K562 (cell line): ENCODE measurements at regions not wholly inside any gene's neighbourhood (a gene's known extent, or its start where the extent isn't known, plus 50 kb on each side); places are given as distances from the start of the nearest gene placed in this dataset.

Source experiments
- CBFB ChIP-seq: sonication (generic); formaldehyde crosslinking; IDR thresholded peaks from 2 replicates; pipeline ENCODE4 v1.4.0; 2020; ENCODE audit warnings: mild to moderate bottlenecking, missing genetic modification reagents
- CHD4 ChIP-seq: fragments of 200-600 bp; sonication (generic); IDR thresholded peaks from 3 replicates; pipeline ENCODE4 v1.6.1; 2012; ENCODE audit warnings: low read depth, mild to moderate bottlenecking, mixed read lengths, low read length, inconsistent platforms; ENCODE audit not compliant: insufficient read depth, insufficient replicate concordance, poor library complexity, severe bottlenecking
- EZH2 ChIP-seq: IDR thresholded peaks from 2 replicates; pipeline ENCODE4 v1.6.1; 2012; ENCODE audit warnings: low read depth, mild to moderate bottlenecking, inconsistent platforms, low read length, borderline replicate concordance
- ILK ChIP-seq: fragments of 450-650 bp; IDR thresholded peaks from 2 replicates; pipeline ENCODE4 v1.6.1; 2016; ENCODE audit warnings: missing genetic modification characterization, low read depth, mild to moderate bottlenecking, missing compliant biosample characterization, moderate library complexity, borderline replicate concordance
- MCM2 ChIP-seq: fragments of 450-650 bp; IDR thresholded peaks from 2 replicates; pipeline ENCODE4 v1.6.1; 2017; ENCODE audit warnings: low read depth, mild to moderate bottlenecking
- ZNF143 ChIP-seq: sonication (generic); formaldehyde crosslinking; IDR thresholded peaks from 2 replicates; pipeline ENCODE4 v1.9.0; 2022; ENCODE audit warnings: mild to moderate bottlenecking, missing genetic modification reagents
- ZNF224 ChIP-seq: sonication (generic); formaldehyde crosslinking; IDR thresholded peaks from 2 replicates; pipeline ENCODE4 v1.8.0; 2022; ENCODE audit warnings: mild to moderate bottlenecking, missing genetic modification reagents
- ZNF347 ChIP-seq: fragments of 450-650 bp; formaldehyde crosslinking; IDR thresholded peaks from 2 replicates; pipeline ENCODE4 v1.4.0; 2020; ENCODE audit warnings: low read depth, mild to moderate bottlenecking, moderate library complexity
- TF ChIP-seq, protein P1 (sequence below): conservative IDR thresholded peaks from 2 replicates; pipeline ENCODE4 v1.6.1; 2011; ENCODE audit warnings: low read depth, mild to moderate bottlenecking, low read length; ENCODE audit not compliant: control insufficient read depth
- TF ChIP-seq, protein P2 (sequence below): fragments of 250-450 bp; sonication (Bioruptor Pico); IDR thresholded peaks from 2 replicates; pipeline ENCODE4 v1.4.0; 2020; ENCODE audit warnings: mild to moderate bottlenecking
- TF ChIP-seq, protein P3 (sequence below): sonication (generic); formaldehyde crosslinking; IDR thresholded peaks from 2 replicates; pipeline ENCODE4 v1.8.0; 2022; ENCODE audit warnings: missing genetic modification reagents, mild to moderate bottlenecking, borderline replicate concordance
- TF ChIP-seq, protein P4 (sequence below), 3 experiments: IDR thresholded peaks in 2 of 3; conservative IDR thresholded peaks in 1 of 3; 2 replicates each; pipeline ENCODE4 v1.5.1; 2011 to 2012; ENCODE audit warnings: low read length in 3 of 3, mild to moderate bottlenecking in 3 of 3, control low read depth in 2 of 3, improper control_type of control experiment in 1 of 3, inconsistent platforms in 1 of 3, low read depth in 1 of 3, mixed read lengths in 1 of 3, moderate library complexity in 1 of 3; ENCODE audit not compliant: insufficient read depth in 2 of 3
- TF ChIP-seq, protein P5 (sequence below): fragments of 450-650 bp; IDR thresholded peaks from 2 replicates; pipeline ENCODE4 v1.6.1; 2016; ENCODE audit warnings: missing biosample characterization, missing genetic modification characterization

DNA sequence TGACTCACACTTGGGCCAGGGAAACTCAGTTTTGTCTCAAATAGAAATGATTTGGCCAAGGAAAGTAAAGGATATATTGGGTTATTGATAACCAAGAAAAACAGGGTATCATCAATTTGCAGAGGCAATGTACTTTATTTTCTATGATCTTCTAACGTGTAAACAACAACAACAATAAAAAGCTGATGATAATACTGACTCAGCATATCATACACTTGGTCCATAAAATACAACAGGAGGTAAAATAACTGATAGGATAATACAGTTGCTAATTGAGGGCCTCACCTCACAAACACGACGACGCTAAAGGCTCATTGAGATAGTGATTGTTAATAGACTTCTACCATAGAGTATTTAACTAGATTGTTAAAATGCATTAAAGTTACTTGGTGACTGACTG lies 774.0 kb upstream of the NOVA1 start:
- no peak for TF ChIP-seq CBFB
- TF ChIP-seq, protein P1, sequence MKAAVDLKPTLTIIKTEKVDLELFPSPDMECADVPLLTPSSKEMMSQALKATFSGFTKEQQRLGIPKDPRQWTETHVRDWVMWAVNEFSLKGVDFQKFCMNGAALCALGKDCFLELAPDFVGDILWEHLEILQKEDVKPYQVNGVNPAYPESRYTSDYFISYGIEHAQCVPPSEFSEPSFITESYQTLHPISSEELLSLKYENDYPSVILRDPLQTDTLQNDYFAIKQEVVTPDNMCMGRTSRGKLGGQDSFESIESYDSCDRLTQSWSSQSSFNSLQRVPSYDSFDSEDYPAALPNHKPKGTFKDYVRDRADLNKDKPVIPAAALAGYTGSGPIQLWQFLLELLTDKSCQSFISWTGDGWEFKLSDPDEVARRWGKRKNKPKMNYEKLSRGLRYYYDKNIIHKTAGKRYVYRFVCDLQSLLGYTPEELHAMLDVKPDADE = no peak
- TF ChIP-seq ZNF143 = no peak
- no peak for TF ChIP-seq EZH2
- TF ChIP-seq, protein P2, sequence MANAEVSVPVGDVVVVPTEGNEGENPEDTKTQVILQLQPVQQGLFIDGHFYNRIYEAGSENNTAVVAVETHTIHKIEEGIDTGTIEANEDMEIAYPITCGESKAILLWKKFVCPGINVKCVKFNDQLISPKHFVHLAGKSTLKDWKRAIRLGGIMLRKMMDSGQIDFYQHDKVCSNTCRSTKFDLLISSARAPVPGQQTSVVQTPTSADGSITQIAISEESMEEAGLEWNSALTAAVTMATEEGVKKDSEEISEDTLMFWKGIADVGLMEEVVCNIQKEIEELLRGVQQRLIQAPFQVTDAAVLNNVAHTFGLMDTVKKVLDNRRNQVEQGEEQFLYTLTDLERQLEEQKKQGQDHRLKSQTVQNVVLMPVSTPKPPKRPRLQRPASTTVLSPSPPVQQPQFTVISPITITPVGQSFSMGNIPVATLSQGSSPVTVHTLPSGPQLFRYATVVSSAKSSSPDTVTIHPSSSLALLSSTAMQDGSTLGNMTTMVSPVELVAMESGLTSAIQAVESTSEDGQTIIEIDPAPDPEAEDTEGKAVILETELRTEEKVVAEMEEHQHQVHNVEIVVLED (CRISPR knock-in tag) = no peak
- TF ChIP-seq, protein P3, sequence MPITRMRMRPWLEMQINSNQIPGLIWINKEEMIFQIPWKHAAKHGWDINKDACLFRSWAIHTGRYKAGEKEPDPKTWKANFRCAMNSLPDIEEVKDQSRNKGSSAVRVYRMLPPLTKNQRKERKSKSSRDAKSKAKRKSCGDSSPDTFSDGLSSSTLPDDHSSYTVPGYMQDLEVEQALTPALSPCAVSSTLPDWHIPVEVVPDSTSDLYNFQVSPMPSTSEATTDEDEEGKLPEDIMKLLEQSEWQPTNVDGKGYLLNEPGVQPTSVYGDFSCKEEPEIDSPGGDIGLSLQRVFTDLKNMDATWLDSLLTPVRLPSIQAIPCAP (CRISPR knock-in tag) = no peak
- TF ChIP-seq, protein P4, sequence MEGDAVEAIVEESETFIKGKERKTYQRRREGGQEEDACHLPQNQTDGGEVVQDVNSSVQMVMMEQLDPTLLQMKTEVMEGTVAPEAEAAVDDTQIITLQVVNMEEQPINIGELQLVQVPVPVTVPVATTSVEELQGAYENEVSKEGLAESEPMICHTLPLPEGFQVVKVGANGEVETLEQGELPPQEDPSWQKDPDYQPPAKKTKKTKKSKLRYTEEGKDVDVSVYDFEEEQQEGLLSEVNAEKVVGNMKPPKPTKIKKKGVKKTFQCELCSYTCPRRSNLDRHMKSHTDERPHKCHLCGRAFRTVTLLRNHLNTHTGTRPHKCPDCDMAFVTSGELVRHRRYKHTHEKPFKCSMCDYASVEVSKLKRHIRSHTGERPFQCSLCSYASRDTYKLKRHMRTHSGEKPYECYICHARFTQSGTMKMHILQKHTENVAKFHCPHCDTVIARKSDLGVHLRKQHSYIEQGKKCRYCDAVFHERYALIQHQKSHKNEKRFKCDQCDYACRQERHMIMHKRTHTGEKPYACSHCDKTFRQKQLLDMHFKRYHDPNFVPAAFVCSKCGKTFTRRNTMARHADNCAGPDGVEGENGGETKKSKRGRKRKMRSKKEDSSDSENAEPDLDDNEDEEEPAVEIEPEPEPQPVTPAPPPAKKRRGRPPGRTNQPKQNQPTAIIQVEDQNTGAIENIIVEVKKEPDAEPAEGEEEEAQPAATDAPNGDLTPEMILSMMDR (IDR thresholded peaks at IDR 0.05 in 2 of 3, conservative IDR thresholded peaks at IDR 0.05 in 1 of 3; ENCODE audit: insufficient read depth in 2 of 3, low read depth in 1 of 3, low read length in 3 of 3) = no peak
- TF ChIP-seq CHD4 = no peak
- TF ChIP-seq ZNF224 (CRISPR knock-in tag) = no peak
- no peak for TF ChIP-seq ZNF347 (CRISPR knock-in tag)
- TF ChIP-seq MCM2 = no peak
- TF ChIP-seq, protein P5, sequence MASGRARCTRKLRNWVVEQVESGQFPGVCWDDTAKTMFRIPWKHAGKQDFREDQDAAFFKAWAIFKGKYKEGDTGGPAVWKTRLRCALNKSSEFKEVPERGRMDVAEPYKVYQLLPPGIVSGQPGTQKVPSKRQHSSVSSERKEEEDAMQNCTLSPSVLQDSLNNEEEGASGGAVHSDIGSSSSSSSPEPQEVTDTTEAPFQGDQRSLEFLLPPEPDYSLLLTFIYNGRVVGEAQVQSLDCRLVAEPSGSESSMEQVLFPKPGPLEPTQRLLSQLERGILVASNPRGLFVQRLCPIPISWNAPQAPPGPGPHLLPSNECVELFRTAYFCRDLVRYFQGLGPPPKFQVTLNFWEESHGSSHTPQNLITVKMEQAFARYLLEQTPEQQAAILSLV (tag) = no peak
- TF ChIP-seq ILK (tag) = no peak
